A673 (cell line): ENCODE measurements at regions not wholly inside any gene's neighbourhood (a gene's known extent, or its start where the extent isn't known, plus 50 kb on each side); places are given as distances from the start of the nearest gene placed in this dataset.

Experiments used
- BruUV-seq: library from RNA; stranded (reverse); fragments of 400-500 nt; replicated peaks from 2 replicates; lab custom pipeline; 2021; lab: Mats Ljungman, UMichigan
- CTCF ChIA-PET: fragments of 300-600 bp; sonication (Branson Sonifier 250); formaldehyde crosslinking; loops from one replicate; lab custom pipeline; 2022; ENCODE audit warnings: antibody characterized with exemption; lab: Charles Lee
- POLR2A ChIA-PET: fragments of 300-600 bp; sonication (Branson Sonifier 250); formaldehyde crosslinking; loops from one replicate; lab custom pipeline; 2022; ENCODE audit warnings: antibody characterized with exemption; ENCODE audit not compliant: low non-redundant PET; lab: Charles Lee
- DNase-seq: peaks from one replicate; pipeline ENCODE4 v3.0.0-alpha.2; 2015; ENCODE audit warnings: low spot score
- H3K27ac ChIP-seq: fragments of 200-600 bp; sonication (generic); 2 replicates; pipeline ENCODE4 v1.5.1; 2016; ENCODE audit warnings: mixed run types, low read depth, mild to moderate bottlenecking, mixed read lengths, antibody characterized with exemption, low read length; ENCODE audit not compliant: poor library complexity, severe bottlenecking
- H3K27me3 ChIP-seq: fragments of 200-600 bp; sonication (generic); replicated peaks from 2 replicates; pipeline ENCODE4 v1.6.1; 2017; ENCODE audit warnings: mixed run types, low read depth, mild to moderate bottlenecking, mixed read lengths, antibody characterized with exemption, low read length; ENCODE audit not compliant: insufficient read depth, poor library complexity
- H3K36me3 ChIP-seq: fragments of 200-600 bp; sonication (generic); 2 replicates; pipeline ENCODE4 v1.6.1; 2016; ENCODE audit warnings: mixed run types, mild to moderate bottlenecking, mixed read lengths, antibody characterized with exemption, low read length; ENCODE audit not compliant: insufficient read depth, poor library complexity, severe bottlenecking
- H3K4me1 ChIP-seq: fragments of 200-600 bp; sonication (generic); 2 replicates; pipeline ENCODE4 v1.6.1; 2017; ENCODE audit warnings: mixed run types, mild to moderate bottlenecking, mixed read lengths, antibody characterized with exemption, low read length; ENCODE audit not compliant: insufficient read depth, poor library complexity, severe bottlenecking
- H3K4me3 ChIP-seq: fragments of 200-600 bp; sonication (generic); 2 replicates; pipeline ENCODE4 v1.5.1; 2016; ENCODE audit warnings: low read depth, mixed run types, mild to moderate bottlenecking, mixed read lengths, low read length; ENCODE audit not compliant: poor library complexity, severe bottlenecking
- H3K9me3 ChIP-seq: fragments of 200-600 bp; sonication (generic); 2 replicates; pipeline ENCODE4 v1.6.1; 2016; ENCODE audit warnings: mixed run types, low read depth, mild to moderate bottlenecking, mixed read lengths, antibody characterized with exemption, low read length; ENCODE audit not compliant: poor library complexity, severe bottlenecking
- EZH2 ChIP-seq: fragments of 200-600 bp; sonication (generic); IDR thresholded peaks from 2 replicates; pipeline ENCODE4 v1.6.1; 2017; ENCODE audit warnings: borderline replicate concordance, low read depth, mild to moderate bottlenecking, mixed read lengths, antibody characterized with exemption, low read length; ENCODE audit not compliant: poor library complexity, severe bottlenecking
- intact Hi-C: fragments of 100-400 bp; cut with micrococcal nuclease; formaldehyde crosslinking; loops from one replicate; pipeline ENCODE4 v1.10.0; 2022; ENCODE audit not compliant: unreplicated experiment
- TF ChIP-seq, protein P1 (sequence below): fragments of 300-800, 200-600 bp; sonication (generic); conservative IDR thresholded peaks from 2 replicates; pipeline ENCODE4 v1.5.1; 2017; ENCODE audit warnings: low read depth, mild to moderate bottlenecking, antibody characterized with exemption, low read length, moderate library complexity, mixed read lengths

DNA sequence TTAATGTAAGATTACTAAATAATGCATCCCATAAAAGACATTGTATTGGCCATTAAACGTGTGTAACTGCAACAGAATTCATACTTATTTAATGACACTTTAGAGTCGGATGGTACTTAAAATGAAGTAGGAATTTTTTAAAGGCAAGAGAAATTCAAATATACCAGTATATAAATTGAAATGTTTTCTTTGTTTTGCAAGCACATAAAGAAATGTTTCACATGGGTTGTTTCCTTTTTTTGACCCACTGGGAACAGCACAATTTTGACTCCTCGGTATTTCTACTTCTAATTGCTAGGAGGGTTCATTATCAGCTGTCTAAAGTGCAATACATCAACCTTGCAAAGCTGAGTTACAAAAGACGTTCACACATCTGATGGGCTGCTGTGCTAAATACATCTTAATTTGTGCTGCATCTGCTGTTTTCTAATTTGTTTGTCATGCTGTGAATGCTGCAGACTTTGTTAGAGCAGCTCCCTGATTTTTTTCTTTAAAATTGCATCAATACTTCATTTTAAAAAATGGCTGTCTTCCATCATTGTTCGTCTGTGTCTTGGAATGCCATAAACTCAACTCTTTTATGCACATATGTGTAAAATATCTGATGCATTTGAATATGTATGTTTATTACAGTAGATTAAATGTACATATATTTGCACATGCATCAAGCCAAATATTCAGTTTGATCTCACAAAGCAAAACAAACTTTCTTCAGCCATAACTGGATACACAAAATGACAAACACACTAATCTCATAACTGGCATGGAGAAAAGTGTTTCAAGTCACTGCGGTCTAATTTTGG lies 454.0 kb upstream of the GRAMD2B start:
- no peaks in the 10 kb centered on the region for H3K4me1 ChIP-seq
- ChIA-PET CTCF (no interaction called here), POLR2A (no interaction called here)
- H3K36me3 ChIP-seq: no peaks in the 10 kb centered on the region
- H3K27me3 ChIP-seq: peaks cover 61% of the 10 kb centered on the region
- H3K27ac ChIP-seq: no peak overlapping the region
- no peak overlapping the region for H3K4me3 ChIP-seq
- BruUV-seq: no TSS peak
- TF ChIP-seq, protein P1, sequence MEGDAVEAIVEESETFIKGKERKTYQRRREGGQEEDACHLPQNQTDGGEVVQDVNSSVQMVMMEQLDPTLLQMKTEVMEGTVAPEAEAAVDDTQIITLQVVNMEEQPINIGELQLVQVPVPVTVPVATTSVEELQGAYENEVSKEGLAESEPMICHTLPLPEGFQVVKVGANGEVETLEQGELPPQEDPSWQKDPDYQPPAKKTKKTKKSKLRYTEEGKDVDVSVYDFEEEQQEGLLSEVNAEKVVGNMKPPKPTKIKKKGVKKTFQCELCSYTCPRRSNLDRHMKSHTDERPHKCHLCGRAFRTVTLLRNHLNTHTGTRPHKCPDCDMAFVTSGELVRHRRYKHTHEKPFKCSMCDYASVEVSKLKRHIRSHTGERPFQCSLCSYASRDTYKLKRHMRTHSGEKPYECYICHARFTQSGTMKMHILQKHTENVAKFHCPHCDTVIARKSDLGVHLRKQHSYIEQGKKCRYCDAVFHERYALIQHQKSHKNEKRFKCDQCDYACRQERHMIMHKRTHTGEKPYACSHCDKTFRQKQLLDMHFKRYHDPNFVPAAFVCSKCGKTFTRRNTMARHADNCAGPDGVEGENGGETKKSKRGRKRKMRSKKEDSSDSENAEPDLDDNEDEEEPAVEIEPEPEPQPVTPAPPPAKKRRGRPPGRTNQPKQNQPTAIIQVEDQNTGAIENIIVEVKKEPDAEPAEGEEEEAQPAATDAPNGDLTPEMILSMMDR: no peak
- no peak for TF ChIP-seq EZH2
- intact Hi-C loops: no loop called here
- no peaks in the 10 kb centered on the region for H3K9me3 ChIP-seq
- DNase-seq: no peak

- no peak for TF ChIP-seq EZH2
- TF ChIP-seq, protein P1: no peak
- intact Hi-C loops: no loop called here
- no peak overlapping the region for H3K4me3 ChIP-seq
- no TSS peak for BruUV-seq
- H3K27me3 ChIP-seq: peaks cover 64% of the 10 kb centered on the region
- H3K27ac ChIP-seq: no peak overlapping the region
- H3K36me3 ChIP-seq: no peaks in the 10 kb centered on the region
- POLR2A ChIA-PET: no interaction called here
- H3K9me3 ChIP-seq: no peaks in the 10 kb centered on the region
- no peak for DNase-seq
- H3K4me1 ChIP-seq: no peaks in the 10 kb centered on the region
- CTCF ChIA-PET: no interaction called here
Measured at GRCh38 chr5:125969814-125970171, 453.4 kb upstream of the GRAMD2B start.

- Histone ChIP-seq H3K4me1 (no peaks in the 10 kb centered on the region), H3K27me3 (peaks cover 71% of the 10 kb centered on the region), H3K9me3 (no peaks in the 10 kb centered on the region), H3K27ac (no peak overlapping the region), H3K36me3 (no peaks in the 10 kb centered on the region), H3K4me3 (no peak overlapping the region)
- ChIA-PET POLR2A (no interaction called here), CTCF (no interaction called here)
- no peak for TF ChIP-seq EZH2
- TF ChIP-seq, protein P1: no peak
- intact Hi-C loops: no loop called here
- DNase-seq: no peak
- BruUV-seq: no TSS peak
Measured at GRCh38 chr5:125970631-125971307, 452.4 kb upstream of the GRAMD2B start.
